IMR-90 (cell line): ENCODE measurements at regions not wholly inside any gene's neighbourhood (a gene's known extent, or its start where the extent isn't known, plus 50 kb on each side); places are given as distances from the start of the nearest gene placed in this dataset.

Experiments used
- ATAC-seq: fragments of 200-7000 bp; cut with Tn5 transposase; 2 replicates; pipeline ENCODE4 v1.9.1; 2020; ENCODE audit warnings: low read depth, mild to moderate bottlenecking, moderate library complexity
- BruUV-seq: library from RNA; stranded (reverse); fragments of 400-500 nt; replicated peaks from 2 replicates; lab custom pipeline; 2021; lab: Mats Ljungman, UMichigan
- CTCF ChIA-PET: fragments of 300-600 bp; formaldehyde crosslinking; extraction: SDS; loops from one replicate; lab custom pipeline; 2021; ENCODE audit warnings: antibody characterized with exemption; lab: Yijun Ruan, JAX
- POLR2A ChIA-PET: fragments of 300-600 bp; sonication (Branson Sonifier 250); formaldehyde crosslinking; loops from one replicate; lab custom pipeline; 2022; ENCODE audit warnings: antibody characterized with exemption; ENCODE audit not compliant: unreplicated experiment; lab: Charles Lee
- DNase-seq: peaks from one replicate; pipeline ENCODE4 v3.0.0; 2013
- H2AFZ ChIP-seq: replicated peaks from 2 replicates; pipeline ENCODE3; 2013; ENCODE audit warnings: low read length, mild to moderate bottlenecking; ENCODE audit not compliant: poor library complexity
- H2AK5ac ChIP-seq: 2 replicates; pipeline ENCODE4 v1.6.1; 2013; ENCODE audit warnings: low read depth, low read length, inconsistent platforms
- H2AK9ac ChIP-seq: replicated peaks from 2 replicates; pipeline ENCODE3; 2013; ENCODE audit warnings: mild to moderate bottlenecking, low read depth, low read length, moderate library complexity; ENCODE audit not compliant: poor library complexity
- H2BK120ac ChIP-seq: 2 replicates; pipeline ENCODE4 v1.6.1; 2013; ENCODE audit warnings: low read depth, low read length, inconsistent platforms
- H2BK15ac ChIP-seq: 3 replicates; pipeline ENCODE4 v1.6.1; 2013; ENCODE audit warnings: low read depth, low read length, inconsistent platforms
- H2BK20ac ChIP-seq: 2 replicates; pipeline ENCODE4 v1.6.1; 2013; ENCODE audit warnings: low read depth, mild to moderate bottlenecking, inconsistent platforms, low read length, moderate library complexity
- H2BK5ac ChIP-seq: 2 replicates; pipeline ENCODE4 v1.6.1; 2013; ENCODE audit warnings: mild to moderate bottlenecking, low read depth, low read length, inconsistent platforms; ENCODE audit not compliant: poor library complexity, severe bottlenecking
- H3K14ac ChIP-seq: replicated peaks from 2 replicates; pipeline ENCODE4 v1.6.1; 2013; ENCODE audit warnings: low read depth, low read length, inconsistent platforms
- H3K18ac ChIP-seq: 2 replicates; pipeline ENCODE4 v1.6.1; 2013; ENCODE audit warnings: low read depth, low read length, control low read depth
- H3K23ac ChIP-seq: 2 replicates; pipeline ENCODE4 v1.6.1; 2013; ENCODE audit warnings: low read depth, low read length, inconsistent platforms
- H3K27ac ChIP-seq: 2 replicates; pipeline ENCODE4 v1.5.1; 2013; ENCODE audit warnings: mild to moderate bottlenecking, control low read depth, low read length; ENCODE audit not compliant: insufficient read depth
- H3K27me3 ChIP-seq: 2 replicates; pipeline ENCODE4 v1.6.1; 2013; ENCODE audit warnings: low read length; ENCODE audit not compliant: control insufficient read depth, insufficient read depth
- H3K36me3 ChIP-seq: 2 replicates; pipeline ENCODE4 v1.6.1; 2013; ENCODE audit warnings: low read length, mixed read lengths; ENCODE audit not compliant: control insufficient read depth, insufficient read depth
- H3K4ac ChIP-seq: 2 replicates; pipeline ENCODE4 v1.6.1; 2013; ENCODE audit warnings: low read depth, low read length, inconsistent platforms
- H3K4me1 ChIP-seq: 2 replicates; pipeline ENCODE4 v1.6.1; 2013; ENCODE audit warnings: low read length, mixed read lengths; ENCODE audit not compliant: control insufficient read depth, insufficient read depth
- H3K4me2 ChIP-seq: 2 replicates; pipeline ENCODE4 v1.6.1; 2013; ENCODE audit warnings: low read depth, mild to moderate bottlenecking, control low read depth, low read length, moderate library complexity
- H3K4me3 ChIP-seq: 2 replicates; pipeline ENCODE4 v1.5.1; 2013; ENCODE audit warnings: low read depth, mild to moderate bottlenecking, control low read depth, low read length, moderate library complexity; ENCODE audit not compliant: insufficient read depth
- H3K56ac ChIP-seq: 2 replicates; pipeline ENCODE4 v1.6.1; 2013; ENCODE audit warnings: low read length, inconsistent platforms; ENCODE audit not compliant: insufficient read depth; ENCODE audit errors: extremely low read depth
- H3K79me1 ChIP-seq, 2 experiments: 2 replicates each; pipeline ENCODE4 v1.6.1; 2013; ENCODE audit warnings: low read length in 2 of 2, inconsistent platforms in 1 of 2, low read depth in 1 of 2
- H3K9ac ChIP-seq: 2 replicates; pipeline ENCODE4 v1.6.1; 2013; ENCODE audit warnings: low read depth, low read length, control low read depth
- H3K9me1 ChIP-seq: 2 replicates; pipeline ENCODE4 v1.6.1; 2013; ENCODE audit warnings: low read length, inconsistent platforms; ENCODE audit not compliant: insufficient read depth
- H3K9me3 ChIP-seq: 2 replicates; pipeline ENCODE4 v1.6.1; 2013; ENCODE audit warnings: low read length; ENCODE audit not compliant: control insufficient read depth, insufficient read depth
- H4K20me1 ChIP-seq: 2 replicates; pipeline ENCODE4 v1.6.1; 2013; ENCODE audit warnings: low read length, inconsistent platforms; ENCODE audit not compliant: insufficient read depth
- H4K5ac ChIP-seq: 2 replicates; pipeline ENCODE4 v1.6.1; 2013; ENCODE audit warnings: mild to moderate bottlenecking, low read depth, low read length, control low read depth
- H4K8ac ChIP-seq, 2 experiments: 2 replicates each; pipeline ENCODE4 v1.6.1; 2013; ENCODE audit warnings: low read depth in 2 of 2, low read length in 2 of 2, control low read depth in 1 of 2, inconsistent platforms in 1 of 2
- H4K91ac ChIP-seq: 2 replicates; pipeline ENCODE4 v1.6.1; 2013; ENCODE audit warnings: low read depth, low read length, inconsistent platforms; ENCODE audit not compliant: insufficient read depth
- MAFK ChIP-seq: IDR thresholded peaks from 2 replicates; pipeline ENCODE4 v1.6.1; 2012; ENCODE audit warnings: low read depth, low read length, improper control_type of control experiment
- RFX5 ChIP-seq: IDR thresholded peaks from 2 replicates; pipeline ENCODE4 v1.8.0; 2012; ENCODE audit warnings: low read depth, mild to moderate bottlenecking, low read length, moderate library complexity
- WGBS, 2 experiments: methylation state at CpG; one replicate each; pipeline versions ENCODE4 v1.1.5 to v1.1.7; 2013; ENCODE audit warnings: missing lambda C conversion rate in 2 of 2; ENCODE audit not compliant: insufficient read length in 1 of 2; ENCODE audit errors: extremely low coverage in 2 of 2; 5-methylcytosine and 5-hydroxymethylcytosine counted together
- dilution Hi-C: fragments of 300-500 bp; cut with HindIII; formaldehyde crosslinking; loops from one replicate; pipeline ENCODE4 v1.14.3; 2018; ENCODE audit warnings: low sequenced_read_pairs; ENCODE audit not compliant: unreplicated experiment
- in situ Hi-C: fragments of 300-500 bp; cut with MboI; formaldehyde crosslinking; loops from 3 replicates; pipeline ENCODE4 v1.14.3; 2019; ENCODE audit warnings: low sequenced_read_pairs, inconsistent platforms, mixed read lengths
- intact Hi-C: fragments of 100-400 bp; cut with micrococcal nuclease; formaldehyde crosslinking; loops from 2 replicates; pipeline ENCODE4 v1.10.0; 2022

DNA sequence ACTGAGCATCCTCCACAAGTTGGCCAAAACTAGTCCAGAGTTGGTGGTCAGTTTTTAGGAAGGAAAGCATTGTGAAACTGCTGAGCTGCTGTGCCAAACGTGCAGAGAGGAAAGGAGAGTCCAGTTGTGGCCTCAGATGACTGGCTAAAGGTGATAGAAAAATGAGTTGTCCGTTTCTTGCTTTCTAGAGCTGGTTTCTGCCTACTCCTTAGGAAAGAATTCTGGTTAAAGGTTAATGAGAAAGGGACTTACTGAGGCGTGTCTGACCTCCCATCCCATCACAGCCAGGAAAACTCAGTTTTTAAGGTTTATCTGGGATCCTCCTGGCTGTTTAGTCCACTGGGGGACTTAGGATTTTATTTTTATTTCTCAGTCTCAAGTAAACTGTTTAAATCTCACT is 1186.3 kb downstream of the UQCRFS1 start:
- DNase-seq (no peak), ATAC-seq (no peak)
- Histone ChIP-seq H3K18ac (no peak overlapping the region), H3K27me3 (no peaks in the 10 kb centered on the region), H4K91ac (no peak overlapping the region), H3K14ac (no peak overlapping the region), H3K56ac (no peak overlapping the region), H3K9ac (no peak overlapping the region), H3K36me3 (no peaks in the 10 kb centered on the region), H3K4me3 (no peak overlapping the region), H3K79me1 (no peaks in the 10 kb centered on the region), H2AK5ac (no peak overlapping the region), H3K23ac (no peak overlapping the region), H2BK20ac (no peak overlapping the region), H2AK9ac (no peak overlapping the region), H3K4ac (no peak overlapping the region), H2BK120ac (no peak overlapping the region), H4K20me1 (no peaks in the 10 kb centered on the region), H3K4me1 (no peaks in the 10 kb centered on the region), H2BK5ac (no peak overlapping the region), H3K27ac (no peak overlapping the region), H4K5ac (no peak overlapping the region), H3K9me1 (no peaks in the 10 kb centered on the region), H4K8ac (no peak overlapping the region), H2BK15ac (no peak overlapping the region), H3K4me2 (no peak overlapping the region), H3K9me3 (peaks cover 12% of the 10 kb centered on the region; the same call in 1 of the 2 replicates), H2AFZ (no peak overlapping the region)
- ChIA-PET POLR2A (no interaction called here), CTCF (no interaction called here)
- no TSS peak for BruUV-seq
- intact Hi-C loops, result no loop called here
- dilution Hi-C loops, result no loop called here
- TF ChIP-seq RFX5 (no peak), MAFK (no peak)
- no CpG with 5 or more reads among the region's 3 CpGs for WGBS, 2 experiments
- in situ Hi-C loops, result no loop called here
